Testis (tissue), 2 donors: ENCODE measurements at regions not wholly inside any gene's neighbourhood (a gene's known extent, or its start where the extent isn't known, plus 50 kb on each side); places are given as distances from the start of the nearest gene placed in this dataset.

Experiments used
- CTCF ChIP-seq, 3 experiments: fragments of 450-650 bp in 2 of 3; fragments of 200-600 bp in 1 of 3; sonication (generic) in 1 of 3; IDR thresholded peaks; one replicate each; pipeline ENCODE4 v1.5.1; 2016 to 2019; ENCODE audit warnings: antibody characterized with exemption in 3 of 3, mild to moderate bottlenecking in 2 of 3, moderate library complexity in 1 of 3
- POLR2A ChIP-seq: fragments of 450-650 bp; IDR thresholded peaks from one replicate; pipeline ENCODE4 v1.6.1; 2017; ENCODE audit warnings: antibody characterized with exemption, mild to moderate bottlenecking, moderate library complexity

- TF ChIP-seq CTCF (IDR thresholded peaks at IDR 0.05) (no peak), POLR2A (no peak)
Measured at GRCh38 chr3:18252578-18252977, 172.6 kb downstream of the SATB1 start.
